ENCODE measurements at regions not wholly inside any gene's neighbourhood (a gene's known extent, or its start where the extent isn't known, plus 50 kb on each side); places are given as distances from the start of the nearest gene placed in this dataset.

- Mint-ChIP-seq H3K4me1 (peaks cover 44% of the 10 kb centered on the region), H3K9me3 (no peaks in the 10 kb centered on the region), H3K36me3 (ENCODE audit: insufficient read depth) (no peaks in the 10 kb centered on the region), H3K4me3 (no peak overlapping the region), H3K27me3 (no peaks in the 10 kb centered on the region), H3K27ac (ENCODE audit: low read depth) (no peak overlapping the region)
- ATAC-seq (replicated peaks; ENCODE audit: extremely low read depth, poor library complexity, severe bottlenecking) (no peak), DNase-seq (ENCODE audit: low spot score in 2 of 2) (no peak)
Observed at GRCh38 chr9:111985315-111985714, 88.7 kb downstream of the UGCG start.

- H3K4me1 Mint-ChIP-seq, result peaks cover 44% of the 10 kb centered on the region
- H3K9me3 Mint-ChIP-seq, result no peaks in the 10 kb centered on the region
- DNase-seq (ENCODE audit: low spot score in 2 of 2) (no peak), ATAC-seq (replicated peaks; ENCODE audit: extremely low read depth, poor library complexity, severe bottlenecking) (no peak)
- H3K4me3 Mint-ChIP-seq, result peak overlapping the region; percentile 52
- no peaks in the 10 kb centered on the region for H3K36me3 Mint-ChIP-seq (ENCODE audit: insufficient read depth)
- H3K27me3 Mint-ChIP-seq, result no peaks in the 10 kb centered on the region
- H3K27ac Mint-ChIP-seq (ENCODE audit: low read depth), result no peak overlapping the region
Observed at GRCh38 chr9:111986035-111986556, 89.5 kb downstream of the UGCG start.

Data from central memory CD8-positive, alpha-beta T cell (primary cell).